Smooth muscle cell (in vitro differentiated cells): ENCODE measurements at regions not wholly inside any gene's neighbourhood (a gene's known extent, or its start where the extent isn't known, plus 50 kb on each side); places are given as distances from the start of the nearest gene placed in this dataset.

Experiments
- DNase-seq: peaks from one replicate; lab custom pipeline; 2025; ENCODE audit not compliant: unreplicated experiment; lab: John Stamatoyannopoulos, UW
- H2AFZ ChIP-seq: fragments of 200-600 bp; sonication (generic); 2 replicates; pipeline ENCODE4 v1.6.0; 2016; ENCODE audit warnings: antibody characterized with exemption, low read depth, mild to moderate bottlenecking
- H3F3A ChIP-seq: fragments of 200-600 bp; sonication (generic); 2 replicates; pipeline ENCODE4 v1.6.0; 2017; ENCODE audit warnings: antibody characterized with exemption, low read depth
- H3K27ac ChIP-seq: fragments of 200-600 bp; sonication (generic); 2 replicates; pipeline ENCODE4 v1.5.1; 2016; ENCODE audit warnings: low read depth, mild to moderate bottlenecking
- H3K27me3 ChIP-seq: fragments of 200-600 bp; sonication (generic); 2 replicates; pipeline ENCODE4 v1.6.1; 2016; ENCODE audit warnings: low read depth, mild to moderate bottlenecking
- H3K36me3 ChIP-seq: fragments of 200-600 bp; sonication (generic); 2 replicates; pipeline ENCODE4 v1.5.1; 2016; ENCODE audit warnings: low read depth
- H3K4me1 ChIP-seq: fragments of 200-600 bp; sonication (generic); 2 replicates; pipeline ENCODE4 v1.5.1; 2016; ENCODE audit warnings: low read depth
- H3K4me2 ChIP-seq: fragments of 200-600 bp; sonication (generic); 2 replicates; pipeline ENCODE4 v1.6.0; 2016; ENCODE audit warnings: mild to moderate bottlenecking
- H3K4me3 ChIP-seq: fragments of 200-600 bp; sonication (generic); 2 replicates; pipeline ENCODE4 v1.5.1; 2016; ENCODE audit warnings: mild to moderate bottlenecking
- H3K79me2 ChIP-seq: fragments of 200-600 bp; sonication (generic); 2 replicates; pipeline ENCODE4 v1.6.0; 2016; ENCODE audit warnings: low read depth, mild to moderate bottlenecking
- H3K9ac ChIP-seq: fragments of 200-600 bp; sonication (generic); 2 replicates; pipeline ENCODE4 v1.6.0; 2016; ENCODE audit warnings: low read depth
- H3K9me3 ChIP-seq: fragments of 200-600 bp; sonication (generic); replicated peaks from 2 replicates; pipeline ENCODE4 v1.5.1; 2016; ENCODE audit warnings: low read depth
- H4K20me1 ChIP-seq: fragments of 200-600 bp; sonication (generic); 2 replicates; pipeline ENCODE4 v1.6.0; 2016; ENCODE audit warnings: low read depth
- WGBS: methylation state at CpG from one replicate; pipeline ENCODE4 v1.1.7; 2016; ENCODE audit warnings: low lambda C conversion rate; 5-methylcytosine and 5-hydroxymethylcytosine counted together
- TF ChIP-seq, protein P1 (sequence below): fragments of 200-600 bp; sonication (generic); IDR thresholded peaks from 2 replicates; pipeline ENCODE4 v1.5.1; 2017; ENCODE audit warnings: borderline replicate concordance, mild to moderate bottlenecking, antibody characterized with exemption; ENCODE audit not compliant: insufficient read depth, poor library complexity, severe bottlenecking

DNA sequence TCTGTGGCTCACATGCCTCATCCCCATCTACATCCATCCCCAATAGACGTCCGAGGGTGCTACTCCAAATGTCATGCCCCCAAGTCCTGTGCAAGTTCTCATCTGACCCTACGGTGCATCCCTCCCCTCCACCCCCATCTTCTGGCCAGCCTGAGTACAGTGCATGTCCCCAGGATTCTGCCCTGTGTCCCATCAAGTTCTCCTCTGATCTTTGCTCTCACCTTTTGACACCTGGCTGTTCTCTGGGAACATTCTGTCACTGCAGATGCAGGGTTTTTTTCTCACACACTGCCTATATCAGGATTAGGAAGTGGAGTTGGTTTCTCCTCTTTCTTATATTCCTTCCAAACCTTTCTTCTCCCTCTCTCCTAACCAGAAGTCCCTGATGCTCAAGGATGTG is 377.2 kb downstream of the GADD45G start:
- H3K4me3 ChIP-seq: no peak overlapping the region
- 97% methylated on average over 3 of the region's 3 CpGs for WGBS
- no peak overlapping the region for H2AFZ ChIP-seq
- H3F3A ChIP-seq: no peaks in the 10 kb centered on the region
- no peaks in the 10 kb centered on the region for H3K4me1 ChIP-seq
- H3K27ac ChIP-seq: no peak overlapping the region
- TF ChIP-seq, protein P1, sequence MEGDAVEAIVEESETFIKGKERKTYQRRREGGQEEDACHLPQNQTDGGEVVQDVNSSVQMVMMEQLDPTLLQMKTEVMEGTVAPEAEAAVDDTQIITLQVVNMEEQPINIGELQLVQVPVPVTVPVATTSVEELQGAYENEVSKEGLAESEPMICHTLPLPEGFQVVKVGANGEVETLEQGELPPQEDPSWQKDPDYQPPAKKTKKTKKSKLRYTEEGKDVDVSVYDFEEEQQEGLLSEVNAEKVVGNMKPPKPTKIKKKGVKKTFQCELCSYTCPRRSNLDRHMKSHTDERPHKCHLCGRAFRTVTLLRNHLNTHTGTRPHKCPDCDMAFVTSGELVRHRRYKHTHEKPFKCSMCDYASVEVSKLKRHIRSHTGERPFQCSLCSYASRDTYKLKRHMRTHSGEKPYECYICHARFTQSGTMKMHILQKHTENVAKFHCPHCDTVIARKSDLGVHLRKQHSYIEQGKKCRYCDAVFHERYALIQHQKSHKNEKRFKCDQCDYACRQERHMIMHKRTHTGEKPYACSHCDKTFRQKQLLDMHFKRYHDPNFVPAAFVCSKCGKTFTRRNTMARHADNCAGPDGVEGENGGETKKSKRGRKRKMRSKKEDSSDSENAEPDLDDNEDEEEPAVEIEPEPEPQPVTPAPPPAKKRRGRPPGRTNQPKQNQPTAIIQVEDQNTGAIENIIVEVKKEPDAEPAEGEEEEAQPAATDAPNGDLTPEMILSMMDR: no peak
- H3K9me3 ChIP-seq: no peaks in the 10 kb centered on the region
- DNase-seq: no peak
- no peaks in the 10 kb centered on the region for H4K20me1 ChIP-seq
- H3K4me2 ChIP-seq: no peak overlapping the region
- no peaks in the 10 kb centered on the region for H3K27me3 ChIP-seq
- H3K36me3 ChIP-seq: no peaks in the 10 kb centered on the region
- no peak overlapping the region for H3K9ac ChIP-seq
- no peaks in the 10 kb centered on the region for H3K79me2 ChIP-seq

DNA sequence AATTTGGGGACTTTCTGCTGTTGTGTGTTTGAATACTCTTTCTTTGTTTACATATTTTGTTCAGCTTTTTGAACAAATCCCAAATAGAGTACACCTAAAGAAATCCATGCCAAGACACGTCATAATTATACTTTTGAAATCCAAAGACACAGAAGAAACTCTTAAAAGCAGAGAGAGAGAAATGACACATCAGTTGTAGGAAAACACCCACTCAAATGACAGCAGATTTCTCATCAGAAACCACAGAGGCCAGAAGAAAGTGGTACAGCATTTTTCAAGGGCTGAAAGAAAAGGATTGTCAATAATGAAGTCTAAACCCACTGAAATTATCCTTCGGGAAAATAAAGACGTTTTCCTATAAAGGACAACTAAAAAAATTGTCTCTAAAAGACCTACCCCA is 378.6 kb downstream of the GADD45G start:
- Histone ChIP-seq H3K27me3 (no peaks in the 10 kb centered on the region), H3K4me3 (no peak overlapping the region), H3K9me3 (no peaks in the 10 kb centered on the region), H3K9ac (no peak overlapping the region), H3K79me2 (no peaks in the 10 kb centered on the region), H4K20me1 (no peaks in the 10 kb centered on the region), H3K4me2 (no peak overlapping the region), H3K4me1 (no peaks in the 10 kb centered on the region), H3F3A (no peaks in the 10 kb centered on the region), H3K27ac (peak overlapping the region; percentile 70), H2AFZ (no peak overlapping the region), H3K36me3 (no peaks in the 10 kb centered on the region)
- 55% methylated on average over 3 of the region's 3 CpGs for WGBS
- no peak for DNase-seq
- TF ChIP-seq, protein P1: no peak

DNA sequence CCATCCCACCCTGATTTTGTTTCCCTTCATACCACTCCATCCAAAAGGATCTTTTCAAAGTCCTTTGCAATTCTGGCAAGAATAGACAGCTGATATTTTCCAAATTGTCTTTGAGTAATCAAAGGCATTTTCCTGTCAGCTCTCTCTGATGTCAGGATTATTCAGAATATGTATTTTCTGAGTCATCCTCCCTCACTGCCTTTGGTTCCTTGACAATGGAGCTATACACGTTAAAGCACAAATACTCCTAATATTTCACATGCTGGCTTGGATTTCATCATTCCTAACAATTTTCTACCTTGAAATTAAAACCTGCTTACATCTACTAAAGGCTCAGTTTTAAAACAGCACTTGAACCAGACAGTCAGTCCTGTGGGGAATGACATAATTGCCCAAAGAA is 379.4 kb downstream of the GADD45G start:
- H3K9me3 ChIP-seq: no peaks in the 10 kb centered on the region
- H3K4me3 ChIP-seq: no peak overlapping the region
- no peaks in the 10 kb centered on the region for H3K79me2 ChIP-seq
- peak overlapping the region; percentile 8 for H3K4me2 ChIP-seq
- no peaks in the 10 kb centered on the region for H3F3A ChIP-seq
- WGBS: 17% methylated on average over 1 of the region's 1 CpG
- TF ChIP-seq, protein P1: no peak
- H2AFZ ChIP-seq: no peak overlapping the region
- H4K20me1 ChIP-seq: no peaks in the 10 kb centered on the region
- no peaks in the 10 kb centered on the region for H3K4me1 ChIP-seq
- no peaks in the 10 kb centered on the region for H3K36me3 ChIP-seq
- H3K27ac ChIP-seq: peak overlapping the region; percentile 70
- no peak for DNase-seq
- H3K27me3 ChIP-seq: no peaks in the 10 kb centered on the region
- no peak overlapping the region for H3K9ac ChIP-seq

DNA sequence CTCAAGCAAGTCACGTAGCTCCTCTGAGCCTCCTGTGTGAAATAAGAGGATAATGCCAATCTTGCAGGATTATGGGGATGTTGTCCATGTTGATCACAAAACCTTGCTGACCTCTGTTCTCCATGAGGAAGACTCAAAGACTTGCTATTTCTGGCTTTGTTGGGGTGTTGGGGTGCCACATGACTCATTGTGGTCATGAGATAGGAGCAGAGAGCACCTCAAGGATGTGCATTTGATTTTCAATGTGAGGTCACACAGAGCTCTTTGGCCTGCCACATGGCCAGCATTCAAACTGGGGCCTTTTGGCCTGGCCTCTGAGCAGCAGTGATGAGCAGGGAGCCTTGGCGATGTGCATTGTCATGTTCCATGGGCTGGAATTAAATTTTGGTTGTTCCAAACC is 380.3 kb downstream of the GADD45G start:
- TF ChIP-seq, protein P1: no peak
- H3K27ac ChIP-seq: peak overlapping the region; percentile 70
- H3K79me2 ChIP-seq: no peaks in the 10 kb centered on the region
- no peaks in the 10 kb centered on the region for H3K27me3 ChIP-seq
- no peaks in the 10 kb centered on the region for H3K4me1 ChIP-seq
- H3K9me3 ChIP-seq: no peaks in the 10 kb centered on the region
- H3K9ac ChIP-seq: no peak overlapping the region
- no peak overlapping the region for H3K4me3 ChIP-seq
- H3K36me3 ChIP-seq: no peaks in the 10 kb centered on the region
- H3K4me2 ChIP-seq: no peak overlapping the region
- no peaks in the 10 kb centered on the region for H4K20me1 ChIP-seq
- WGBS: 91% methylated on average over 2 of the region's 2 CpGs
- H3F3A ChIP-seq: no peaks in the 10 kb centered on the region
- H2AFZ ChIP-seq: no peak overlapping the region
- DNase-seq: no peak
